ENCODE measurements at regions not wholly inside any gene's neighbourhood (a gene's known extent, or its start where the extent isn't known, plus 50 kb on each side); places are given as distances from the start of the nearest gene placed in this dataset.

DNA sequence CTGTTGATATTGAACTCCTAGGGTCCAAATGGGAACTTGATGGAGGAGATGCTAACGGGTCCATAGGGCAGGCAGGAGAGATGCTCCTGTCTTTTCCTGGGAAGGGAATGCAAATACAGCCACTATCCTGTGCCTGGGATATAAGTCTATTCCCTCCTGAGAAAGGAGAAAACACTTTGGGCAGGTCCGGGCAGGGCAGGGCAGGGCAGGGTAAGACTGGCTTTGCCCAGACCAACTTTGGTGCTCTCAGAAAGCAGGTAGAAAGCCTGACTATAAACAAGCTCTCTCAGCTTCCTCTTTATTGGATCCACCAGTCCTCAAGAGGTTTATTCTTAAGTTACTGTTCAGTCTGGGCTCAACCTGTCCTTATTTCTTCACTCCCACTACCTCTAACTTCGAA lies 232.3 kb downstream of the PTTG2 start:
- TF ChIP-seq, protein P1, sequence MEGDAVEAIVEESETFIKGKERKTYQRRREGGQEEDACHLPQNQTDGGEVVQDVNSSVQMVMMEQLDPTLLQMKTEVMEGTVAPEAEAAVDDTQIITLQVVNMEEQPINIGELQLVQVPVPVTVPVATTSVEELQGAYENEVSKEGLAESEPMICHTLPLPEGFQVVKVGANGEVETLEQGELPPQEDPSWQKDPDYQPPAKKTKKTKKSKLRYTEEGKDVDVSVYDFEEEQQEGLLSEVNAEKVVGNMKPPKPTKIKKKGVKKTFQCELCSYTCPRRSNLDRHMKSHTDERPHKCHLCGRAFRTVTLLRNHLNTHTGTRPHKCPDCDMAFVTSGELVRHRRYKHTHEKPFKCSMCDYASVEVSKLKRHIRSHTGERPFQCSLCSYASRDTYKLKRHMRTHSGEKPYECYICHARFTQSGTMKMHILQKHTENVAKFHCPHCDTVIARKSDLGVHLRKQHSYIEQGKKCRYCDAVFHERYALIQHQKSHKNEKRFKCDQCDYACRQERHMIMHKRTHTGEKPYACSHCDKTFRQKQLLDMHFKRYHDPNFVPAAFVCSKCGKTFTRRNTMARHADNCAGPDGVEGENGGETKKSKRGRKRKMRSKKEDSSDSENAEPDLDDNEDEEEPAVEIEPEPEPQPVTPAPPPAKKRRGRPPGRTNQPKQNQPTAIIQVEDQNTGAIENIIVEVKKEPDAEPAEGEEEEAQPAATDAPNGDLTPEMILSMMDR (IDR thresholded peaks at IDR 0.05; ENCODE audit: control extremely low read depth in 1 of 3, insufficient read depth in 1 of 3, low read depth in 1 of 3, low read length in 3 of 3) = no peak
- no peak for TF ChIP-seq BRCA1 (IDR thresholded peaks at IDR 0.05; ENCODE audit: low read depth, low read length)
- TF ChIP-seq, protein P2, sequence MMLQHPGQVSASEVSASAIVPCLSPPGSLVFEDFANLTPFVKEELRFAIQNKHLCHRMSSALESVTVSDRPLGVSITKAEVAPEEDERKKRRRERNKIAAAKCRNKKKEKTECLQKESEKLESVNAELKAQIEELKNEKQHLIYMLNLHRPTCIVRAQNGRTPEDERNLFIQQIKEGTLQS (IDR thresholded peaks at IDR 0.05; ENCODE audit: insufficient read depth, low read depth, low read length) = no peak
- TF ChIP-seq TEAD4 (IDR thresholded peaks at IDR 0.05; ENCODE audit: low read depth, low read length) = no peak
- TF ChIP-seq CEBPB (IDR thresholded peaks at IDR 0.05; ENCODE audit: low read depth, low read length) = no peak
- TF ChIP-seq, protein P3, sequence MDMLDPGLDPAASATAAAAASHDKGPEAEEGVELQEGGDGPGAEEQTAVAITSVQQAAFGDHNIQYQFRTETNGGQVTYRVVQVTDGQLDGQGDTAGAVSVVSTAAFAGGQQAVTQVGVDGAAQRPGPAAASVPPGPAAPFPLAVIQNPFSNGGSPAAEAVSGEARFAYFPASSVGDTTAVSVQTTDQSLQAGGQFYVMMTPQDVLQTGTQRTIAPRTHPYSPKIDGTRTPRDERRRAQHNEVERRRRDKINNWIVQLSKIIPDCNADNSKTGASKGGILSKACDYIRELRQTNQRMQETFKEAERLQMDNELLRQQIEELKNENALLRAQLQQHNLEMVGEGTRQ (IDR thresholded peaks at IDR 0.05; ENCODE audit: low read length) = no peak
- no peak for TF ChIP-seq CREB1 (IDR thresholded peaks at IDR 0.05)
- no peak for TF ChIP-seq RFX5 (IDR thresholded peaks at IDR 0.05; ENCODE audit: borderline replicate concordance, low read depth, low read length)
- no peak for TF ChIP-seq POLR2AphosphoS5 (IDR thresholded peaks at IDR 0.05; ENCODE audit: low read depth, low read length)
